GM23338 (cell line): ENCODE measurements at regions not wholly inside any gene's neighbourhood (a gene's known extent, or its start where the extent isn't known, plus 50 kb on each side); places are given as distances from the start of the nearest gene placed in this dataset.
"Not testable (repeated sequence)": the region's sequence is repeated elsewhere in the genome, so short reads cannot be mapped to it uniquely, and the experiment has no call there.

Experiments
- ATAC-seq: fragments of 200-7000 bp; cut with Tn5 transposase; 3 replicates; pipeline ENCODE4 v1.9.1; 2020
- DNase-seq: peaks from one replicate; pipeline ENCODE4 v3.0.0-alpha.2; 2015; ENCODE audit warnings: low spot score
- H2AFZ ChIP-seq: fragments of 200-600 bp; sonication (generic); 2 replicates; pipeline ENCODE4 v1.8.0; 2016; ENCODE audit warnings: antibody characterized with exemption, mild to moderate bottlenecking, moderate library complexity
- H3F3A ChIP-seq: fragments of 200-600 bp; sonication (generic); replicated peaks from 2 replicates; pipeline ENCODE4 v1.8.0; 2017; ENCODE audit warnings: antibody characterized with exemption, mixed run types, low read depth
- H3K27ac ChIP-seq: fragments of 200-600 bp; sonication (generic); 2 replicates; pipeline ENCODE4 v1.6.1; 2016; ENCODE audit warnings: low read depth
- H3K27me3 ChIP-seq: fragments of 200-600 bp; sonication (generic); 2 replicates; pipeline ENCODE4 v1.8.0; 2016; ENCODE audit warnings: mild to moderate bottlenecking, mixed run types, moderate library complexity; ENCODE audit not compliant: insufficient read depth
- H3K36me3 ChIP-seq: fragments of 200-600 bp; sonication (generic); 2 replicates; pipeline ENCODE4 v1.8.0; 2016; ENCODE audit warnings: mild to moderate bottlenecking; ENCODE audit not compliant: insufficient read depth
- H3K4me1 ChIP-seq: fragments of 200-600 bp; sonication (generic); 2 replicates; pipeline ENCODE4 v1.8.0; 2016; ENCODE audit warnings: mild to moderate bottlenecking, moderate library complexity; ENCODE audit not compliant: insufficient read depth
- H3K4me2 ChIP-seq: fragments of 200-600 bp; sonication (generic); 2 replicates; pipeline ENCODE4 v1.7.1; 2017; ENCODE audit warnings: mixed run types
- H3K4me3 ChIP-seq: fragments of 200-600 bp; sonication (generic); 2 replicates; pipeline ENCODE4 v1.6.1; 2016; ENCODE audit warnings: mixed run types
- H3K79me2 ChIP-seq: fragments of 200-600 bp; sonication (generic); replicated peaks from 2 replicates; pipeline ENCODE4 v1.8.0; 2017; ENCODE audit warnings: mild to moderate bottlenecking; ENCODE audit not compliant: insufficient read depth
- H3K9me2 ChIP-seq: fragments of 200-600 bp; sonication (generic); 2 replicates; pipeline ENCODE4 v1.8.0; 2017; ENCODE audit not compliant: insufficient read depth
- H4K20me1 ChIP-seq: fragments of 200-600 bp; sonication (generic); replicated peaks from 2 replicates; pipeline ENCODE4 v1.8.0; 2017; ENCODE audit warnings: mild to moderate bottlenecking; ENCODE audit not compliant: insufficient read depth
- H3K27ac Mint-ChIP-seq: 2 replicates; pipeline ENCODE4 v1.8.0; 2020; ENCODE audit warnings: inconsistent platforms, mild to moderate bottlenecking, moderate library complexity, mixed read lengths
- H3K27me3 Mint-ChIP-seq: 3 replicates; pipeline ENCODE4 v1.8.0; 2022; ENCODE audit warnings: low read depth, mild to moderate bottlenecking, moderate library complexity, mixed read lengths, inconsistent platforms; ENCODE audit not compliant: insufficient read depth, poor library complexity
- H3K36me3 Mint-ChIP-seq: 3 replicates; pipeline ENCODE4 v1.8.0; 2021; ENCODE audit warnings: low read depth, mild to moderate bottlenecking, inconsistent platforms, moderate library complexity, mixed read lengths
- H3K4me1 Mint-ChIP-seq: 3 replicates; pipeline ENCODE4 v1.8.0; 2020; ENCODE audit warnings: mild to moderate bottlenecking, inconsistent platforms, mixed read lengths
- H3K4me3 Mint-ChIP-seq: 3 replicates; pipeline ENCODE4 v1.8.0; 2021; ENCODE audit warnings: moderate library complexity, mild to moderate bottlenecking, inconsistent platforms, mixed read lengths
- H3K9me3 Mint-ChIP-seq: 3 replicates; pipeline ENCODE4 v1.8.0; 2020; ENCODE audit warnings: moderate library complexity, mild to moderate bottlenecking, inconsistent platforms, mixed read lengths
- CREB1 ChIP-seq: fragments of 250-450 bp; sonication (Bioruptor Pico); IDR thresholded peaks from 2 replicates; pipeline ENCODE4 v1.5.0; 2020; ENCODE audit warnings: low read depth, mild to moderate bottlenecking, moderate library complexity
- CTCF ChIP-seq, 2 experiments: fragments of 200-600 bp in 1 of 2; sonication (generic) in 1 of 2; conservative IDR thresholded peaks; 2 replicates each; pipeline versions ENCODE4 v1.5.1 to v1.6.1; 2016 to 2017; ENCODE audit warnings: antibody characterized with exemption in 2 of 2, low read depth in 2 of 2, mild to moderate bottlenecking in 2 of 2, moderate library complexity in 1 of 2
- EZH2 ChIP-seq: fragments of 200-600 bp; sonication (generic); IDR thresholded peaks from one replicate; pipeline ENCODE4 v1.8.0; 2017; ENCODE audit warnings: antibody characterized with exemption, mild to moderate bottlenecking, low read depth; ENCODE audit not compliant: unreplicated experiment
- EZH2phosphoT487 ChIP-seq: fragments of 200-600 bp; sonication (generic); IDR thresholded peaks from one replicate; pipeline ENCODE4 v1.8.1; 2018; ENCODE audit warnings: antibody characterized with exemption; ENCODE audit not compliant: unreplicated experiment
- NANOG ChIP-seq: IDR thresholded peaks from 2 replicates; pipeline ENCODE4 v1.6.1; 2016; ENCODE audit warnings: antibody characterized with exemption, borderline replicate concordance
- POLR2AphosphoS5 ChIP-seq: IDR thresholded peaks from 2 replicates; pipeline ENCODE4 v1.6.1; 2016; ENCODE audit warnings: antibody characterized with exemption, low read depth
- REST ChIP-seq: IDR thresholded peaks from one replicate; pipeline ENCODE4 v1.6.1; 2018; ENCODE audit warnings: antibody characterized with exemption; ENCODE audit not compliant: unreplicated experiment
- STAT1 ChIP-seq: IDR thresholded peaks from one replicate; pipeline ENCODE4 v1.6.1; 2016; ENCODE audit warnings: antibody characterized with exemption; ENCODE audit not compliant: unreplicated experiment
- ZNF331 ChIP-seq: fragments of 250-450 bp; sonication (Bioruptor Pico); IDR thresholded peaks from 2 replicates; pipeline ENCODE4 v1.5.0; 2020; ENCODE audit warnings: low read depth, mild to moderate bottlenecking, moderate library complexity
- ZNF462 ChIP-seq: fragments of 250-450 bp; sonication (Bioruptor Pico); IDR thresholded peaks from 2 replicates; pipeline ENCODE4 v1.5.0; 2020; ENCODE audit warnings: mild to moderate bottlenecking, moderate library complexity

- not testable (repeated sequence) for H3K27ac Mint-ChIP-seq, H3K27ac ChIP-seq, H3F3A ChIP-seq, H3K4me1 Mint-ChIP-seq, H3K36me3 Mint-ChIP-seq, H3K4me2 ChIP-seq, H3K27me3 Mint-ChIP-seq, H3K4me1 ChIP-seq, H3K27me3 ChIP-seq, H3K4me3 Mint-ChIP-seq, H3K9me3 Mint-ChIP-seq, H2AFZ ChIP-seq, H3K36me3 ChIP-seq, ATAC-seq, H3K79me2 ChIP-seq, H3K9me2 ChIP-seq, DNase-seq, H4K20me1 ChIP-seq, H3K4me3 ChIP-seq
- 0 out of 4 replicates have a peak, but pooled peaks of 1 of the 2 experiments have one; percentile 19 for TF ChIP-seq CTCF (conservative IDR thresholded peaks at IDR 0.05; ENCODE audit: low read depth in 2 of 2)
Observed at GRCh38 chr3:165924301-165924791, 87.1 kb upstream of the BCHE start.

GRCh38 chr3:165920984-165921383 is 83.8 kb upstream of the BCHE start:
- peaks cover 10% of the 10 kb centered on the region; the same call in 1 of the 3 replicates for H3K9me3 Mint-ChIP-seq
- Histone ChIP-seq H2AFZ (peak overlapping the region; percentile 76; the same call in 1 of the 2 replicates), H3K4me2 (no peak overlapping the region), H3K9me2 (peaks cover 6% of the 10 kb centered on the region; the same call in 1 of the 2 replicates), H3K36me3 (no peaks in the 10 kb centered on the region), H3K4me3 (no peak overlapping the region), H3K4me1 (no peaks in the 10 kb centered on the region), H3K27me3 (no peaks in the 10 kb centered on the region), H3K79me2 (no peaks in the 10 kb centered on the region; the same call in 1 of the 2 replicates), H3K27ac (no peak overlapping the region), H3F3A (no peaks in the 10 kb centered on the region), H4K20me1 (no peaks in the 10 kb centered on the region)
- peaks cover 5% of the 10 kb centered on the region for H3K27me3 Mint-ChIP-seq
- peaks cover 5% of the 10 kb centered on the region; the same call in 2 of the 3 replicates for H3K36me3 Mint-ChIP-seq
- no peaks in the 10 kb centered on the region; the same call in 2 of the 3 replicates for H3K4me1 Mint-ChIP-seq
- H3K27ac Mint-ChIP-seq: no peak overlapping the region
- no peak for ATAC-seq
- H3K4me3 Mint-ChIP-seq: no peak overlapping the region
- DNase-seq: no peak
- no peak for TF ChIP-seq ZNF462 (CRISPR knock-in tag)
- no peak for TF ChIP-seq POLR2AphosphoS5
- TF ChIP-seq REST: no peak
- TF ChIP-seq CREB1 (CRISPR knock-in tag): no peak
- no peak for TF ChIP-seq EZH2
- no peak for TF ChIP-seq NANOG
- no peak for TF ChIP-seq ZNF331
- no peak for TF ChIP-seq STAT1
- no peak for TF ChIP-seq EZH2phosphoT487
